Stimulated activated CD8-positive, alpha-beta memory T cell treated with anti-CD3 and anti-CD28 coated beads, Interleukin-12 subunit alpha, Interleukin-12 subunit beta, amount 100 ng/mL, for 1 hour (primary cell): ENCODE measurements at regions not wholly inside any gene's neighbourhood (a gene's known extent, or its start where the extent isn't known, plus 50 kb on each side); places are given as distances from the start of the nearest gene placed in this dataset.
"Not testable (repeated sequence)": the region's sequence is repeated elsewhere in the genome, so short reads cannot be mapped to it uniquely, and the experiment has no call there.

Source experiments
- DNase-seq: peaks from one replicate; pipeline ENCODE4 v3.0.0-alpha.2; 2020; ENCODE audit warnings: low read depth

- not testable (repeated sequence) for DNase-seq
Observed at GRCh38 chr16:16624367-16624766, 245.4 kb downstream of the NPIPA7 start.

- DNase-seq: not testable (repeated sequence)
Observed at GRCh38 chr16:16625140-16625539, 246.2 kb downstream of the NPIPA7 start.

- DNase-seq: not testable (repeated sequence)
Observed at GRCh38 chr16:16627865-16628264, 248.9 kb downstream of the NPIPA7 start.

- not testable (repeated sequence) for DNase-seq
Observed at GRCh38 chr16:16638231-16638630, 259.3 kb downstream of the NPIPA7 start.

GRCh38 chr16:16638714-16639113, 259.8 kb downstream of the NPIPA7 start:
- DNase-seq: not testable (repeated sequence)

GRCh38 chr16:16643828-16644227, 264.9 kb downstream of the NPIPA7 start:
- not testable (repeated sequence) for DNase-seq

GRCh38 chr16:16648002-16648401, 269.1 kb downstream of the NPIPA7 start:
- not testable (repeated sequence) for DNase-seq

GRCh38 chr16:16672180-16672812, 293.4 kb downstream of the NPIPA7 start:
- DNase-seq: not testable (repeated sequence)

- not testable (repeated sequence) for DNase-seq
Observed at GRCh38 chr16:16674820-16675219, 295.9 kb downstream of the NPIPA7 start.

GRCh38 chr16:16721849-16722248, 342.9 kb downstream of the NPIPA7 start:
- DNase-seq: not testable (repeated sequence)

GRCh38 chr16:16722666-16723065, 343.7 kb downstream of the NPIPA7 start:
- not testable (repeated sequence) for DNase-seq

GRCh38 chr16:16723819-16724519, 345.0 kb downstream of the NPIPA7 start:
- not testable (repeated sequence) for DNase-seq

GRCh38 chr16:16727048-16727447, 348.1 kb downstream of the NPIPA7 start:
- not testable (repeated sequence) for DNase-seq

GRCh38 chr16:16742573-16742972, 363.6 kb downstream of the NPIPA7 start:
- not testable (repeated sequence) for DNase-seq

GRCh38 chr16:16754992-16755667, 376.2 kb downstream of the NPIPA7 start:
- DNase-seq: not testable (repeated sequence)

- no peak for DNase-seq
Observed at GRCh38 chr16:16763449-16763848, 384.5 kb downstream of the NPIPA7 start.

- DNase-seq: not testable (repeated sequence)
Observed at GRCh38 chr16:16770717-16771116, 391.8 kb downstream of the NPIPA7 start.

- no peak for DNase-seq
Observed at GRCh38 chr16:16774389-16774788, 395.4 kb downstream of the NPIPA7 start.

- no peak for DNase-seq
Observed at GRCh38 chr16:16778332-16778731, 399.4 kb downstream of the NPIPA7 start.

GRCh38 chr16:16780588-16780987, 401.6 kb downstream of the NPIPA7 start:
- no peak for DNase-seq

GRCh38 chr16:16782153-16782552, 403.2 kb downstream of the NPIPA7 start:
- DNase-seq: no peak

- no peak for DNase-seq
Observed at GRCh38 chr16:16788004-16788403, 409.1 kb downstream of the NPIPA7 start.

GRCh38 chr16:16790597-16790996, 411.7 kb downstream of the NPIPA7 start:
- DNase-seq: no peak
